Aorta (tissue), 5 donors: ENCODE measurements at regions not wholly inside any gene's neighbourhood (a gene's known extent, or its start where the extent isn't known, plus 50 kb on each side); places are given as distances from the start of the nearest gene placed in this dataset.
"Not testable (repeated sequence)": the region's sequence is repeated elsewhere in the genome, so short reads cannot be mapped to it uniquely, and the experiment has no call there.

Experiments used
- ATAC-seq: fragments of 200-7000 bp; cut with Tn5 transposase; one replicate; pipeline ENCODE4 v1.9.1; 2022; ENCODE audit warnings: moderate library complexity; ENCODE audit not compliant: low FRiP score
- DNase-seq, 2 donors: peaks; one replicate each; pipeline ENCODE4 v3.0.0-alpha.2; 2020
- H3K27ac ChIP-seq, 2 donors: one replicate each; pipeline ENCODE4 v1.5.1; 2013; ENCODE audit warnings: low read length in 2 of 2, mild to moderate bottlenecking in 2 of 2, moderate library complexity in 2 of 2, control low read depth in 1 of 2, inconsistent platforms in 1 of 2, low read depth in 1 of 2
- H3K27me3 ChIP-seq, 2 donors: one replicate each; pipeline ENCODE4 v1.6.1; 2013; ENCODE audit warnings: control low read depth in 1 of 2, low read length in 1 of 2, mild to moderate bottlenecking in 1 of 2, moderate library complexity in 1 of 2; ENCODE audit not compliant: insufficient read depth in 2 of 2, control insufficient read depth in 1 of 2
- H3K36me3 ChIP-seq, 2 donors: one replicate each; pipeline ENCODE4 v1.6.1; 2013; ENCODE audit warnings: control low read depth in 1 of 2, low read length in 1 of 2, mild to moderate bottlenecking in 1 of 2; ENCODE audit not compliant: insufficient read depth in 2 of 2, control insufficient read depth in 1 of 2
- H3K4me1 ChIP-seq, 2 donors: one replicate each; pipeline ENCODE4 v1.6.1; 2013; ENCODE audit warnings: low read length in 2 of 2, control low read depth in 1 of 2, mild to moderate bottlenecking in 1 of 2, moderate library complexity in 1 of 2; ENCODE audit not compliant: insufficient read depth in 2 of 2, control insufficient read depth in 1 of 2
- H3K4me3 ChIP-seq, 2 donors: one replicate each; pipeline ENCODE4 v1.5.1; 2013; ENCODE audit warnings: low read length in 2 of 2, control low read depth in 1 of 2, mild to moderate bottlenecking in 1 of 2
- H3K9me3 ChIP-seq: one replicate; pipeline ENCODE4 v1.6.1; 2013; ENCODE audit warnings: mild to moderate bottlenecking, low read length; ENCODE audit not compliant: control insufficient read depth
- WGBS, 2 donors: extraction: QIAGEN DNeasy Blood & Tissue Kit; methylation state at CpG; one replicate each; pipeline ENCODE4 v1.1.7; 2013; 5-methylcytosine and 5-hydroxymethylcytosine counted together
- intact Hi-C, 2 donors: fragments of 100-400 bp; cut with DNase I; formaldehyde crosslinking; loops; one replicate each; pipeline versions ENCODE4 v1.14.2 to v1.15.0; 2022
- donor health status: healthy with polysubstance abuse.
- donor health status: Bipolar disorder and iron deficiency.
- donor health status: DM: no; HTN: no; CAD: no.
- donor health status: DM: no; HTN: no; CAD: no.
- donor health status: DM: yes; HTN: yes; CAD: no.

- Histone ChIP-seq H3K27me3 (no peaks in the 10 kb centered on the region), H3K27ac (no peak overlapping the region), H3K4me3 (no peak overlapping the region), H3K4me1 (no peaks in the 10 kb centered on the region), H3K9me3 (no peaks in the 10 kb centered on the region), H3K36me3 (no peaks in the 10 kb centered on the region)
- 92 to 97% methylated on average over 1 of the region's 1 CpG for WGBS, 2 donors
- no peak for DNase-seq
- ATAC-seq = no peak
- intact Hi-C loops = no loop called here
Observed at GRCh38 chr12:27133022-27133590, 50.7 kb upstream of the C12orf71 start.

- ATAC-seq = no peak
- WGBS, 2 donors = 74 to 94% methylated on average over 2 of the region's 2 CpGs
Observed at GRCh38 chr12:27140478-27140969, 58.1 kb upstream of the C12orf71 start.

GRCh38 chr12:27142101-27142721, 59.8 kb upstream of the C12orf71 start:
- 24 to 25% methylated on average over 3 of the region's 3 CpGs for WGBS, 2 donors
- no peak overlapping the region for H3K27ac ChIP-seq
- DNase-seq = peak in 1 of 2 donors; percentile 70
- H3K9me3 ChIP-seq = no peaks in the 10 kb centered on the region
- intact Hi-C loops = loop anchor here in 1 of 2 donors (5.0 to 10.0 kb wide), 4 partner anchors 105 to 243 kb away; partner anchors contain the start of gene MED21
- H3K36me3 ChIP-seq = no peaks in the 10 kb centered on the region
- H3K4me3 ChIP-seq = no peak overlapping the region
- H3K27me3 ChIP-seq = no peaks in the 10 kb centered on the region
- no peaks in the 10 kb centered on the region for H3K4me1 ChIP-seq
- peak; percentile 92 for ATAC-seq

More at GRCh38 chr12:27140478-27140969, 58.1 kb upstream of the C12orf71 start:
- H3K27me3 ChIP-seq = no peaks in the 10 kb centered on the region
- H3K4me1 ChIP-seq = no peaks in the 10 kb centered on the region
- H3K36me3 ChIP-seq = no peaks in the 10 kb centered on the region
- H3K4me3 ChIP-seq = no peak overlapping the region
- intact Hi-C loops = loop anchor here in 1 of 2 donors (5.0 to 10.0 kb wide), 4 partner anchors 103 to 244 kb away; partner anchors contain the start of gene MED21
- H3K27ac ChIP-seq = no peak overlapping the region
- no peak for DNase-seq
- no peaks in the 10 kb centered on the region for H3K9me3 ChIP-seq

- H3K27me3 ChIP-seq = no peaks in the 10 kb centered on the region
- H3K4me3 ChIP-seq = no peak overlapping the region
- 76 to 77% methylated on average over 7 of the region's 7 CpGs for WGBS, 2 donors
- DNase-seq (no peak), ATAC-seq (no peak)
- H3K9me3 ChIP-seq = no peaks in the 10 kb centered on the region
- no peak overlapping the region for H3K27ac ChIP-seq
- intact Hi-C loops = loop anchor here in 1 of 2 donors (5.0 to 10.0 kb wide), 4 partner anchors 104 to 241 kb away; partner anchors contain the start of gene MED21
- H3K4me1 ChIP-seq = no peaks in the 10 kb centered on the region
- no peaks in the 10 kb centered on the region for H3K36me3 ChIP-seq
Observed at GRCh38 chr12:27143256-27144069, 61.1 kb upstream of the C12orf71 start.

- not testable (repeated sequence) for H3K4me1 ChIP-seq, ATAC-seq, H3K36me3 ChIP-seq, DNase-seq, H3K27ac ChIP-seq, H3K27me3 ChIP-seq, H3K4me3 ChIP-seq, H3K9me3 ChIP-seq
- WGBS, 2 donors = 22 to 56% methylated on average over 1 of the region's 1 CpG
- intact Hi-C loops = loop anchor here in 1 of 2 donors (10.0 kb wide), 1 partner anchor 239 kb away; no protein-coding TSS in a partner anchor
Observed at GRCh38 chr12:27145725-27146124, 63.3 kb upstream of the C12orf71 start.

- H3K27me3 ChIP-seq = no peaks in the 10 kb centered on the region
- intact Hi-C loops = loop anchor here in 1 of 2 donors (10.0 kb wide), 1 partner anchor 236 kb away; no protein-coding TSS in a partner anchor
- no peak overlapping the region for H3K4me3 ChIP-seq
- no peak overlapping the region for H3K27ac ChIP-seq
- ATAC-seq = no peak
- H3K9me3 ChIP-seq = no peaks in the 10 kb centered on the region
- no peaks in the 10 kb centered on the region for H3K4me1 ChIP-seq
- DNase-seq = no peak
- no peaks in the 10 kb centered on the region for H3K36me3 ChIP-seq
Observed at GRCh38 chr12:27148373-27148772, 66.0 kb upstream of the C12orf71 start.

- 67 to 71% methylated on average over 2 of the region's 2 CpGs for WGBS, 2 donors
- H3K36me3 ChIP-seq = no peaks in the 10 kb centered on the region
- intact Hi-C loops = loop anchor here in 1 of 2 donors (10.0 kb wide), 1 partner anchor 236 kb away; no protein-coding TSS in a partner anchor
- H3K4me1 ChIP-seq = no peaks in the 10 kb centered on the region
- H3K27me3 ChIP-seq = no peaks in the 10 kb centered on the region
- no peak for ATAC-seq
- H3K27ac ChIP-seq = no peak overlapping the region
- DNase-seq = no peak
- H3K9me3 ChIP-seq = no peaks in the 10 kb centered on the region
- H3K4me3 ChIP-seq = no peak overlapping the region
Observed at GRCh38 chr12:27148791-27149190, 66.4 kb upstream of the C12orf71 start.

- no peaks in the 10 kb centered on the region for H3K9me3 ChIP-seq
- DNase-seq = no peak
- H3K4me1 ChIP-seq = no peaks in the 10 kb centered on the region
- no peak overlapping the region for H3K27ac ChIP-seq
- H3K36me3 ChIP-seq = no peaks in the 10 kb centered on the region
- WGBS, 2 donors = 96% methylated on average over 3 of the region's 3 CpGs
- intact Hi-C loops = no loop called here
- no peak overlapping the region for H3K4me3 ChIP-seq
- no peaks in the 10 kb centered on the region for H3K27me3 ChIP-seq
- no peak for ATAC-seq
Observed at GRCh38 chr12:27151479-27151878, 69.1 kb upstream of the C12orf71 start.
